MCF 10A (cell line): ENCODE measurements at regions not wholly inside any gene's neighbourhood (a gene's known extent, or its start where the extent isn't known, plus 50 kb on each side); places are given as distances from the start of the nearest gene placed in this dataset.

Experiments
- BruUV-seq: library from RNA; stranded (reverse); fragments of 400-500 nt; replicated peaks from 2 replicates; lab custom pipeline; 2021; lab: Mats Ljungman, UMichigan
- CTCF ChIA-PET: fragments of 300-600 bp; sonication (Branson Sonifier 250); formaldehyde crosslinking; extraction: SDS; loops from one replicate; lab custom pipeline; 2021; ENCODE audit warnings: antibody characterized with exemption, inconsistent platforms; lab: Yijun Ruan, JAX
- POLR2A ChIA-PET: fragments of 300-600, 350-650 bp; sonication (Branson Sonifier 250); formaldehyde crosslinking; extraction: SDS; loops from one replicate; lab custom pipeline; 2020; ENCODE audit warnings: antibody characterized with exemption, inconsistent platforms; lab: Yijun Ruan, JAX
- DNase-seq: peaks from one replicate; pipeline ENCODE4 v3.0.0-alpha.2; 2018; ENCODE audit not compliant: unreplicated experiment
- H3K27ac Mint-ChIP-seq: one replicate; pipeline ENCODE4 v1.8.0; 2022; ENCODE audit warnings: mild to moderate bottlenecking, low read depth, mixed read lengths; ENCODE audit not compliant: unreplicated experiment
- H3K27me3 Mint-ChIP-seq: one replicate; pipeline ENCODE4 v1.8.0; 2022; ENCODE audit warnings: mixed read lengths; ENCODE audit not compliant: insufficient read depth, unreplicated experiment
- H3K36me3 Mint-ChIP-seq: one replicate; pipeline ENCODE4 v1.8.0; 2022; ENCODE audit warnings: mild to moderate bottlenecking, moderate library complexity, mixed read lengths; ENCODE audit not compliant: insufficient read depth, unreplicated experiment
- H3K4me1 Mint-ChIP-seq: one replicate; pipeline ENCODE4 v1.8.0; 2022; ENCODE audit warnings: mixed read lengths; ENCODE audit not compliant: insufficient read depth, unreplicated experiment
- H3K4me3 Mint-ChIP-seq: one replicate; pipeline ENCODE4 v1.8.0; 2022; ENCODE audit warnings: mild to moderate bottlenecking, moderate library complexity, mixed read lengths; ENCODE audit not compliant: unreplicated experiment
- H3K9me3 Mint-ChIP-seq: one replicate; pipeline ENCODE4 v1.8.0; 2022; ENCODE audit warnings: mixed read lengths; ENCODE audit not compliant: unreplicated experiment
- CTCF ChIP-seq: fragments of 200-600 bp; IDR thresholded peaks from one replicate; pipeline ENCODE4 v1.8.0; 2022; ENCODE audit warnings: antibody characterized with exemption, mild to moderate bottlenecking; ENCODE audit not compliant: unreplicated experiment
- intact Hi-C: fragments of 100-400 bp; cut with micrococcal nuclease; formaldehyde crosslinking; loops from 2 replicates; pipeline ENCODE4 v1.14.1; 2022

GRCh38 chr3:4138786-4139431 lies 164.3 kb upstream of the SETMAR start:
- no peaks in the 10 kb centered on the region for H3K9me3 Mint-ChIP-seq
- no peak for TF ChIP-seq CTCF
- BruUV-seq: no TSS peak
- H3K36me3 Mint-ChIP-seq: no peaks in the 10 kb centered on the region
- ChIA-PET CTCF (no interaction called here), POLR2A (no interaction called here)
- H3K27ac Mint-ChIP-seq: no peak overlapping the region
- intact Hi-C loops: no loop called here
- H3K4me1 Mint-ChIP-seq: no peaks in the 10 kb centered on the region
- no peaks in the 10 kb centered on the region for H3K27me3 Mint-ChIP-seq
- no peak for DNase-seq
- H3K4me3 Mint-ChIP-seq: no peak overlapping the region

- no peak for DNase-seq
- Mint-ChIP-seq H3K4me3 (no peak overlapping the region), H3K36me3 (no peaks in the 10 kb centered on the region), H3K9me3 (no peaks in the 10 kb centered on the region), H3K27me3 (no peaks in the 10 kb centered on the region), H3K27ac (no peak overlapping the region), H3K4me1 (no peaks in the 10 kb centered on the region)
- ChIA-PET POLR2A (no interaction called here), CTCF (no interaction called here)
- BruUV-seq: no TSS peak
- no peak for TF ChIP-seq CTCF
- intact Hi-C loops: no loop called here
These were observed 163.6 kb upstream of the SETMAR start for GRCh38 chr3:4139462-4140140.

GRCh38 chr3:4140921-4141320 lies 162.2 kb upstream of the SETMAR start:
- no peaks in the 10 kb centered on the region for H3K9me3 Mint-ChIP-seq
- POLR2A ChIA-PET: no interaction called here
- intact Hi-C loops: no loop called here
- no peaks in the 10 kb centered on the region for H3K36me3 Mint-ChIP-seq
- TF ChIP-seq CTCF: no peak
- no peak overlapping the region for H3K4me3 Mint-ChIP-seq
- DNase-seq: no peak
- no peaks in the 10 kb centered on the region for H3K27me3 Mint-ChIP-seq
- no peaks in the 10 kb centered on the region for H3K4me1 Mint-ChIP-seq
- CTCF ChIA-PET: interaction anchor here (0.7 to 1.2 kb wide), 2 partner anchors 18 to 236 kb away, joined by 3 to 4 read pairs; no protein-coding TSS in a partner anchor
- no TSS peak for BruUV-seq
- H3K27ac Mint-ChIP-seq: no peak overlapping the region

- intact Hi-C loops: no loop called here
- no peaks in the 10 kb centered on the region for H3K9me3 Mint-ChIP-seq
- ChIA-PET POLR2A (interaction anchor here (0.7 kb wide), 1 partner anchor 395 kb away, joined by 3 read pairs; no protein-coding TSS in a partner anchor), CTCF (interaction anchor here (0.9 kb wide), 1 partner anchor 67 kb away, joined by 4 read pairs; no protein-coding TSS in a partner anchor)
- no peaks in the 10 kb centered on the region for H3K27me3 Mint-ChIP-seq
- no peak overlapping the region for H3K4me3 Mint-ChIP-seq
- BruUV-seq: no TSS peak
- no peak for TF ChIP-seq CTCF
- H3K27ac Mint-ChIP-seq: no peak overlapping the region
- no peak for DNase-seq
- no peaks in the 10 kb centered on the region for H3K36me3 Mint-ChIP-seq
- no peaks in the 10 kb centered on the region for H3K4me1 Mint-ChIP-seq
These were observed 155.5 kb upstream of the SETMAR start for GRCh38 chr3:4147556-4148118.
